ENCODE measurements at regions not wholly inside any gene's neighbourhood (a gene's known extent, or its start where the extent isn't known, plus 50 kb on each side); places are given as distances from the start of the nearest gene placed in this dataset.

- peaks cover 0 to 18% (median 7%) of the 10 kb centered on the region in 4 donors for H3K4me1 ChIP-seq (ENCODE audit: control insufficient read depth in 4 of 4, insufficient read depth in 4 of 4, low read length in 3 of 4)
- no peak for TF ChIP-seq REST (IDR thresholded peaks at IDR 0.05)
- no peak for TF ChIP-seq CTCF (IDR thresholded peaks at IDR 0.05; ENCODE audit: low read depth, low read length, missing input control)
- no peak for TF ChIP-seq GABPA (IDR thresholded peaks at IDR 0.05 in 1 of 2, conservative IDR thresholded peaks at IDR 0.05 in 1 of 2)
- no peak for TF ChIP-seq SP1 (IDR thresholded peaks at IDR 0.05)
- H3K27ac ChIP-seq (ENCODE audit: low read depth in 1 of 2, low read length in 2 of 2), result no peak overlapping the region
- no peaks in the 10 kb centered on the region for H3K36me3 ChIP-seq (ENCODE audit: control insufficient read depth in 4 of 4, insufficient read depth in 3 of 4, low read depth in 1 of 4, low read length in 3 of 4)
- WGBS, result 93% methylated on average over 1 of the region's 1 CpG
- no peak for DNase-seq (ENCODE audit: low spot score)
- no peaks in the 10 kb centered on the region for H3K27me3 ChIP-seq (ENCODE audit: control insufficient read depth in 4 of 4, insufficient read depth in 4 of 4, low read length in 3 of 4)
- H3K9ac ChIP-seq (ENCODE audit: low read depth in 1 of 2, low read length in 2 of 2), result no peak overlapping the region
- H3K4me3 ChIP-seq (ENCODE audit: low read depth in 1 of 3, low read length in 3 of 3), result no peak overlapping the region
- no peaks in the 10 kb centered on the region for H3K9me3 ChIP-seq (ENCODE audit: control insufficient read depth in 4 of 4, low read length in 3 of 4)
Observed at GRCh38 chr10:60629332-60629731, 148.9 kb upstream of the CDK1 start.

GRCh38 chr10:60627778-60628748 lies 150.2 kb upstream of the CDK1 start:
- H3K4me1 ChIP-seq (ENCODE audit: control insufficient read depth in 4 of 4, insufficient read depth in 4 of 4, low read length in 3 of 4), result peaks cover 0 to 18% (median 7%) of the 10 kb centered on the region in 4 donors
- no peak for DNase-seq (ENCODE audit: low spot score)
- H3K27ac ChIP-seq (ENCODE audit: low read depth in 1 of 2, low read length in 2 of 2), result peak overlapping the region; percentile 34 to 36
- peak overlapping the region; percentile 4 to 37 (median 7) for H3K4me3 ChIP-seq (ENCODE audit: low read depth in 1 of 3, low read length in 3 of 3)
- H3K36me3 ChIP-seq (ENCODE audit: control insufficient read depth in 4 of 4, insufficient read depth in 3 of 4, low read depth in 1 of 4, low read length in 3 of 4), result no peaks in the 10 kb centered on the region
- no peaks in the 10 kb centered on the region for H3K27me3 ChIP-seq (ENCODE audit: control insufficient read depth in 4 of 4, insufficient read depth in 4 of 4, low read length in 3 of 4)
- TF ChIP-seq GABPA (IDR thresholded peaks at IDR 0.05 in 1 of 2, conservative IDR thresholded peaks at IDR 0.05 in 1 of 2) (no peak), HNF4G (IDR thresholded peaks at IDR 0.05) (peak; percentile 87), RXRA (IDR thresholded peaks at IDR 0.05) (peak; percentile 39 to 45), ZBTB33 (IDR thresholded peaks at IDR 0.05) (peak; percentile 20), EGR1 (IDR thresholded peaks at IDR 0.05; ENCODE audit: low read depth in 2 of 2) (no peak), RAD21 (IDR thresholded peaks at IDR 0.05) (peak; percentile 6 to 16), HNF4A (conservative IDR thresholded peaks at IDR 0.05) (peak; percentile 95 to 98), TAF1 (conservative IDR thresholded peaks at IDR 0.05) (peak; percentile 47), REST (IDR thresholded peaks at IDR 0.05) (peak; percentile 83), ATF3 (IDR thresholded peaks at IDR 0.05) (no peak), SP1 (IDR thresholded peaks at IDR 0.05) (peak; percentile 98), YY1 (IDR thresholded peaks at IDR 0.05) (peak; percentile 68), FOXA2 (IDR thresholded peaks at IDR 0.05) (no peak), NR2F2 (IDR thresholded peaks at IDR 0.05) (no peak), JUND (IDR thresholded peaks at IDR 0.05) (peak in 1 of 2 donors; percentile 59)
- no peaks in the 10 kb centered on the region for H3K9me3 ChIP-seq (ENCODE audit: control insufficient read depth in 4 of 4, low read length in 3 of 4)
- 38% methylated on average over 6 of the region's 6 CpGs for WGBS
- peak overlapping the region; percentile 47 to 54 for H3K9ac ChIP-seq (ENCODE audit: low read depth in 1 of 2, low read length in 2 of 2)

All from liver (tissue), 8 donors.